Fibroblast of skin of scalp (primary cell): ENCODE measurements at regions not wholly inside any gene's neighbourhood (a gene's known extent, or its start where the extent isn't known, plus 50 kb on each side); places are given as distances from the start of the nearest gene placed in this dataset.
A peak's percentile ranks its signal among the peaks of the same experiment; 100 is the strongest.

ENCODE experiments used
- DNase-seq: peaks from one replicate; pipeline ENCODE4 v3.0.0-alpha.2; 2013

DNA sequence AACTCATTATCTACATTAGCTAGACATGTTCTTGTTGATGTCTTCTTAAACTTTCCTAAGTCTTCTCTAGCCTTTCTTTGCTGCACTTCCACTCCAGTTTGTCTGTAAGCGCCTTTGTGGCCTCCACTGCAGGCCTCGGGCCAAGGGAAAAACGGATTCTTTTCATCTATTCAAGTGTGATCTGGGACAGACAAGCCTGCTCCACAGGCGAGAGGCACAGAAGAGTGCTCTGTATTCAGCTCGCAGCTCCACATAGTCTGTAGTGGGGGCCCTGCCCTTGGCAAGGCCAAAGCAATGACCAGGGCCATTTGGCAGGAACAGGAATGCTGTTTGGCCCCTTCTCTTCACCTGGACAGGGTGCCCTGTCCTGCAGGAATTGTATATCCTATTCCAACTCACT is 84.1 kb upstream of the BARX2 start:
- DNase-seq = no peak

DNA sequence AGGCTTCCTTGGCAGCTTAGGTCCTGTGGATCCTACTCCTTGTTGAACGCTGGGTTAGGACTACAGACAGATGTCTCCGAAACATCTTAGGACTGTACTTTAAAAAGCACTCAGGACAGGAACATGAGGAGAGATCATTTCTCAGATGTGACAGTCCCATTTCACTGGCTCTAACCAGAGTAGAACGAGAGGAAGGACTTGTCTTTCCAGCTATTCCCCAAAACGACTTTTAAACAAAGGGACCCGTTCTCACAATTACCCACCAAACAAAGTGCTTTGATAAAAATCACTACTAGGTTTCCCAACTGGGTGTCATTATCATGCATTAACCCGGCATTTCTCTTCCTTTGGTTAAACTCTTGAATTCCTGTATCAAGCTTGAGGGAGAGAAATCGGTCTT is 84.7 kb upstream of the BARX2 start:
- no peak for DNase-seq

DNA sequence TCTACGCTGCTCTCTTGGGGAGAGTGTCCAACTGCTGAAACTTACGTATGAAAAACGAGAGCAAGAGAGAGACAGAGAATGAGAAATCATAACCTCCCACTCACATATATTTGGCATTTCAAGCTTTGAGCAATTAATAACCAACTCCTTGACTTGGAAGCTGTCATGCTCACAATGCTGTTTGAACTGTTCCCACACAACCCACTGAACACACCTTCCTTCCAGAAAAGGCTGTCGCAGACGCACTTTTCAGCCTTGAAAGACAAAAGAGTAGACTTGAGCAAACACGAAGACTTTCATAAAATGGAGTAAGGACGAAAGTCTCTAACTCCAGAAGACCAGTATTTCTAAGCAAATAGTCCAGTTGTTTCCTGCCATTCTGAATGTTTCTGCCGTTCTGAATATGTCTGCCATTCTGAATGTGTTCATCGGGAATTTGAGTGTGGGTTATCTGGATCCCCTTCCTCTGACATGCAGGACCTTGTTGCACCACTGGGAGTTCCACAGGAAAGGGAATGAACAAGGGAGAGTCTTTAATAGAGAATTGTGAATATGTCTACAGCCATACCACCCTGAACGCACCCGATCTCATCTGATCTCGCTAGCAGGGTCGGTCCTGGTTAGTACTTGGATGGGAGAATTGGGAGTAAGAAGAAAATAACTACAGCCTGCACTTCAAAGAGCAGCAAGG is 86.2 kb upstream of the BARX2 start:
- DNase-seq = no peak

DNA sequence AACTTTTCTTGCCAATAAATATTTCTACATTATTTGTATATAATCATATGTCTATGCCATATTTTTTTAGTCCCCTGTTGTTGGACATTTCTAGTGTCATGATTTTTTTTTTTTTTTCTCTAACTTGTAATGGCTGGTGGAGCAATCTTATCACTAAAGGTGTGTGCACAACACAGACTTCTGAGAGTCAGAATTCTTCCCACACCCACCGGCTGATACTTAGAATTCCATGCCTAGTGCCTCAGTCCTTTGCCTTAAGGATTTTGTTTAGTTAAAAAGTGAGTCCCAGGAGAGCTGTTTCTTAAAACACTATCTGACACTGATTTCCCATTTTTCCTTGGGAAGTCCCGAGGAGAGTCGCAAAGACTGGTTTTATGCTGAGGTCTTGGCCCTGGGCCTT is 87.7 kb upstream of the BARX2 start:
- no peak for DNase-seq

- no peak for DNase-seq
Observed at GRCh38 chr11:129286813-129287212, 88.8 kb upstream of the BARX2 start.

DNA sequence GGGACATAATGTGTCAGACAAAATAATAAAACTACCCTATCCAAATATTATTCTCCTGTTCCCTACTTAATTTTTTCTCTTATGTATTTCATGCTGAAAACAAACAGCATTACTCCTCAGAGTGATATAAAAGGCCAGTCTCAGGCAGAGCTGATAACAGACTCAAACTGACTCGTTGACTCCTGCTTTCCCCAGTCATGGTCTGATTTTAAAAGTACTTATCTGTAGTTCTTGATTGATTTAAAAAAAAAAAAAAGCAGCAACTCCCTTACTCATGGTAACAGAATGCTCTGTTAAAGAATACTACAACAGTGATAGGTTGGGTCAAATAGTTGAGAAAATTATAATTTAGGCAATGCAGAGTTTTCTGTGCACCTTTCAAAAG is 90.3 kb upstream of the BARX2 start:
- no peak for DNase-seq

DNA sequence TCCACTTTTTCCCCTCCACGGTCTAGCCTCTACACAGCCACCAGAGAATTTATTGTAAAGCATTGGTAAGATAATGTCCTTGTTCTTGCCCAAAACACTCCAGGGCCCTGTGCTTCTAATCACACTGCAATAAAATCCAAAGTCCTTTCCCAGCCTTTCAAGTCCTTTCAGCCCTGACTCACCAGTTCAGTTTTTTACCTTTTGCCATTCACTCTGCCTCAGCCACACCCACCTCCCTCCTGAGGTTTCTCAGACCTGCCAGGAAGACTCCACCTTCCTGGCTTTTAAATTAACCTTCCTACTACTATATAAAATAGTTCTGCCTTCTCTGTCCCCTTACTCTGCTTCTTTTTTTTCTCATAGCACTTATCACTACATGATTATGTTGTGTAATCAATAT is 91.0 kb upstream of the ARHGAP32 start:
- DNase-seq = no peak

DNA sequence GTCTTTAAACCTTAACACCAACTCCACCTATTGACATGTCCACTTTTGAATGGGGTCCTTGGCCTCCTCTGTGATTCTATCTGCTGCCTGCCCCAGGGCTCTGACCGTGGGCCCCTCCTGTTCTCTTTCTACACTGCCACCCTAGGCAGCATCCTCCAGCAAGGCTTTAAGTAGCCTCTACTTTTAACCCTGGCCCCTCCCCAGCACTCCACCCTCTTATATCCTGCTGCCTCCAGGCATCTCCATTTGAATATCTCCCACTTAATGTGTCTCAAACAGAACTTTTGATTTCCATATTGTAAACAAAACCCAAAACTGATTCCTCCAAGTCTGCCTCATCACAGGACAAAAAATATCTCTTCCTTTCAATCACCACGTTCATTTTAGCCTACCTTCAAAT is 90.5 kb upstream of the ARHGAP32 start:
- no peak for DNase-seq

DNA sequence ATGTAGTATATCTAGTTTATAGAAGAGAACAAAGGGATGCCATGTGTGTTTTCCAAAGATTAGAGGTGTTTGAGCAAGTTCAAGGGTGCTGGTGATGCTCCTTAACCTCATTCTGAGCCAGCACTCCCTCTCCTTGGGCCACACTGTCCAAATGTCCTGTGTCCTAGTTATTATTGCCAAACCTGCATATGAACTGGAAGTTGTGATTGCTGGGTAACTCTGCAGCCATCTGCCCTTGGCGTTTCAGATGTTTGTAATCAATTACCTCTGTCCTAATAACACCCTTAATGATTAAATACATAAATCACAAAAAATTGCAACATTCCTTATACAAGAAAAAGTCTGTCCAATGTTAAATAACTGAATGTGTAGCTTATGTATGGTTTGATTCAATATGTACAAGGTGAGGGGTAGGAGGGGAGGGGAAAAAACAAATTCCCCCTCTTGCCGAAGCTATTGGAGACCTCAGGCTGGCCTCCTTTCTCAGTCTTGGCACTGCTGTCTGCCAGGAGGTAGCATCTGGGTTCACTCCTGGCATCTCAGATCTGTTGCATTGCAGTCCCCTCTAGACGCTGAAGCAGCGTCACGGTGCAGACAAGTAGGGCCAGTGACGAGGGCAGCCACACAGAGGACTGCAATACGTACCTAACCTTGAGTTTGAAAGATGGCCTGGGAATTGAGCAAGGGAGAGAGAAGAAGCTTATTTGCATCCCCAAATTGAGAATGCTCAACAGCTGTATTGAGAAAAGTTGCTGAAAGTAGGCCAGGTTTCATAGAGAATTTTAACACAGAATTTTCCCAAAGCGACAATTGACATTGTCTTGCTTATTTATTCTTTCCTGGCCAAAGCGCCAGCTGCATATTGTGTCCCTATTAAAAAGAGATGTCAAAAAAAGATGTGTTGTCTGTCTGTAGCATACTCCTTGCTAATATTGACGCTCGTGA is 89.6 kb upstream of the ARHGAP32 start:
- no peak for DNase-seq

DNA sequence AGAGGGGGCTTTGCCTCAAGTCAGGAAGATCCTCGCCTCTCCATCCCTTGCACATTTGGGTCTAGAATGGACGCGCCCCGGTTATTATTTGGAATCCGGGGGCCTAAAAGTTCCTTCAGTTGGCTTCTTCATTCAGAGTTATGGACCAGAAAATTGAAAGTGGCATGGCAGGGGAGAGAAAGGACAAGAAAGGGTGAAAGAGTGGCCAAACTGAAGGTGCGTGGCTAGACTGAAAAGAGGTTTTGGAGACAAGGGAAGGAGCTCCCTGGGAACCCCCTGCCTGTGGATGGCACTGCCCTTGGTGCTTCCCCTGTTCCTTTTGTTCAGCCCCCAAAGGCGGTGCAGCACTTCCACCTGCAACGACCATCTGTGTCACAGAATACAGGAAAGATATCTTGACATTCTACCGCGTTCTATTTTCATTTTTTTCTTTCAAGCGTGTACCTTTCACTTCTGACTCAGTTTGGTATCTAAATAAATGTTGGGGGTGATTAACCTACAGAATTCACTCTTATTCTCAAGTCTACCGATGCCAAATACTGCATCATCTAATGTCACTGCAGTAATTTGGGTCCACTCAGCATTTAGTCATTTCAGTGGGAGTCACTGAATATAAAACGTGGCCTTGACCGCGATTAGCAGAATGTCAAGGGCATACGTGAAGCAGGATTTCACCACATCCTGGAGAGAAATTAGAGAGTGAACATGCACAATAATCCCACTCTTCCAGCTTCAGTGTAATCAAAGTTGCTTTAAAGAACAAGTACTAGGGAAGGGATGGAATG is 88.1 kb upstream of the ARHGAP32 start:
- no peak for DNase-seq

DNA sequence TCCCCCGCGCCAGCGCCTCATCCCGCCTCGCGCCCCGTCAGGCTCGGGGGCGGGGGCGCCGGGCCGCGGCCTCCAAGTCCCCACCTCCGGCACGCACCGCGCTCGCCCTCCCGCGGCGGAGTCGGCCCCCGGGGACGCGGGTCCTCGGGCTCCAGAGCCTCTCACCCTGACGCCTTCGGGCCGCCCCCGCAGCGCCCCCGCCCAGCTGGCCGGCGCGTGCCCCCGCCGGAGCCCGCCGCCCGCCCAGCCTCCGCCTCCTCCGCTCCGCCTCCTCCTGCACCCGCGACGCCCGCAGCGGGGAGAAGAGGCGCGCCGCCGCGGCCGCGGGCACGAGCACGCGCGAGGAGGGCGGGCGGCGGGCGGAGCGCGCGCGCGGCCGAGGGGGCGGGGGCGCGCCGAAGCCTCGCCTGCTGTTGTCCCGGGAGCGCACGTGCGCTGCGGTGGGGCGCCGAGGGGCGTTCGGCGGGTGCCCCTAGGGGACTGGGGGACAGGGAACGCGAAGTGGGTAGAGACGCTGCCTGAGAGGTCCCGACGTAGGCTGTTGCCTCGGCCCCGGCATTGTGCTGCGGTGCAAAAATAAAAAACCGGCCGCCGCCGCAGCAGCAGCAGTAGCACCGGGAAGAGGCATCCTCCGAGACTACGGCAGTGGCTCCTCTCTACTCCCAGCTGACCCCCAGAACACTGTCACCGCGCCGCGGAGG is 87.4 kb upstream of the ARHGAP32 start:
- DNase-seq = peak; percentile 87

DNA sequence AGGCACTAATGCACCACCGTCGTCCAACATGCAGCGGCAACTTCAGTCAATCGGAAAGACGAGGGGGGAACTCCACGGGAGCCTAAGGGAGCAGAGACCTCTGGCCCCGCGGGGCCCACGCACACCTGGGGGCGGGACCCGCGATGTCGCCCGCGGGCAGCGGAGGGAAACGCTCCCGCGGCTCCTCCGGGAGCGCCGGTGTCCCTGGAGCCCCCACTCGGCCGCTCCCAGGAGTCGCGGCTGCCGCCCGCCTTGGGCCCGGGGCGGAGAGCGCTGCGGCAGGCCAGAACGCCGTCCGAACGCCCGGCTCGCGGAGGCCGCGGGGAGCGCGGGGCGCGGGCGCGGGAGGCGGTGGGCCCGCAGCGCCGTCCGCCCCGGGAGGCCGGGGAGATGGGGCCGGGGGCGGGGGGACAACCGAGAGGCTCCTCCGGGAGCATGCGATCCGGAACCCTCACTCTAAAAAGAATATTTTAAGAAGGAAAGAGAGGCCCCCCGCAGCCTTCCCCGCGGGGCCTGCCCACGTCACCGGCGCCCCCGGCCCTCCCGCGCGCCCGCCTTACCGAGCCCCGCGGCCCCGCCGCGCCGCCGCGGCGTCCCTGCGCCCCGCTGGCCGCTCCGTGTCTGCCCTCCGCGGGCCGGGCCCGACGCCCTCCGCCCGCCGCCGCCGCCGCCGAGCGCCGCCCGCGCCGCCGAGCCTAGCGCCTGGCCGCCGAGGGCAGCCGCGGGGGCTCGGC is 86.6 kb upstream of the ARHGAP32 start:
- DNase-seq = peak; percentile 29

DNA sequence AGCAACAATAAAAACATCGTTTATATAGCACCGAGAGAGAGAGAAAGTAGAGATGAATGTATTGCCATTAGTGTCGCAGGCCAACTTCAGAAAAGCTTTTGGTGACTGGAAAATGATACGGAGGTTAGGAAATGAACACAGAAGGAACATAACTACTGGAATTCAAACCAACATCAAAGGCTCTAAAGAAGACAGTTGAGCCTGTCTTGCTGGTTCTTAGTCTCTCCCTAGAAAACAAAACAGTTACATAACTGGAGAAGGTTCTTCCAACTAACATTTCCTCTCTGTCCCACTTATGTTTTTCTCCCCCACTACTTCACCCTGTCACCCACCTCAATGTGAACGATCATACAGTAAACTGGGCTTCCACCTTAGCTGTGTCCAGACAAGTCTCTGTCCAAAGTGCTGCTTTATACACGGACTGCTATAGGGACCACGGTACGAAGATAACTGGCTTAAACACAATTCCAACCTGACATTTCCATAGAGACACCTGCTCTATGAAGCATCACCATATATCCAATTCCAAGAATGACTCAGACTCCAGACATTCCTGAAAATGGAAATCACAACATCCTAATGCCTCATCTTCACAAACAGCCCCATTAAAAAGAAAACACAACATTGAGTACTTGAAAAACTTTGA is 85.2 kb upstream of the ARHGAP32 start:
- no peak for DNase-seq

DNA sequence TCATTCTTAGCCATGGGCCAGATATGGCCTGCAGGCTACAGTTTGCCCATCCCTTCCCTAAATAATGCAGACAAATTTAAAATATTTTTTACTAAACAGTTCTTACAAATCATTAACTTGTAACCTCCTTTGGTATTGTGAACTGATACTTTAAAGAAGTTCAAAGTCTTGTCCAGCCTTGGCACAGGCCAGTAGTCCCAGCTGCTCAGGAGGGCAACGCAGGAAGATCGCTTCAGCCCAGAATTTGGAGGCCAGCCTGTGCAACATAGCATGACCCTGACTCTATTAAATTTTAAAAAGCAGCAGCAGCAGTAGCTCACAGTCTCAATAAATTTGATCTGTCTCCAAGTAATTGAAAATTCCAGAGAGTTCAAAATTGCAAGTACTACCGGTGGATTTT is 83.7 kb upstream of the ARHGAP32 start:
- no peak for DNase-seq

DNA sequence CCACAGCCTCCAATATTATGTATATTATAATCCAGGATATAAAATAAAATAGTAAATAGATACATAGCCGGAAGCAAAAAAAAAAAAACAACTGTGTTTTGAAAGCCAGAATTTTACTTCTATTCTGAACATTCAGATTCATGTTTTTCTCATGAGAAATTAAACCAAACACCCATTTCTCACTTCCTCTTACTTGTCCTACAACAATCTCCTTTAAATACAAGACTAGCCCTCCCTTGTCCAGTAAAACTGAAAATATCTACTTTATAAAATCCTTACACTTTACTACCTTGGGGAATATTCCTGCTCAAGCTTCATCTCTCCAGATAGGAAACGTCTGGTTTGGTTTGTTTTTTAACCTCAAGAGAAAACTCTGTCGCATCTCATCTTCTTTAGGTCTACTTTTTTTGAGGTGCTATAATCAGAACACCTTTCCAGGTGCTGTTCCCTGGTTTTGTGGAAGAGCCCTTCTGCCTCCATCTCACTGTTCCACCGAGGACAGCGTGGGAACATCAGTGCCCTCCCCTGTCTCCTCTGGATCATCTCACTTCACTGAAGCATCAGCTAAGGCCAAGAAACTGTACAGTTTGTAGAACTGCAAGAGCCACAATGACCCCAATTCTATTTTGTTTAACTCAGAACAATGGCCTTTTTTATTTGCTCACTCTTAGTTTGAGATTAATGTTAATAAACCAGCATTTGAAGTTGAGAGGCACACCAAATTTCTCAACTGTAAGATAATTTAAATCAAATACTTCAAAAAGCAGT is 82.0 kb upstream of the ARHGAP32 start:
- DNase-seq = no peak

- DNase-seq = no peak
Observed at GRCh38 chr11:129273322-129273721, 81.2 kb upstream of the ARHGAP32 start.

DNA sequence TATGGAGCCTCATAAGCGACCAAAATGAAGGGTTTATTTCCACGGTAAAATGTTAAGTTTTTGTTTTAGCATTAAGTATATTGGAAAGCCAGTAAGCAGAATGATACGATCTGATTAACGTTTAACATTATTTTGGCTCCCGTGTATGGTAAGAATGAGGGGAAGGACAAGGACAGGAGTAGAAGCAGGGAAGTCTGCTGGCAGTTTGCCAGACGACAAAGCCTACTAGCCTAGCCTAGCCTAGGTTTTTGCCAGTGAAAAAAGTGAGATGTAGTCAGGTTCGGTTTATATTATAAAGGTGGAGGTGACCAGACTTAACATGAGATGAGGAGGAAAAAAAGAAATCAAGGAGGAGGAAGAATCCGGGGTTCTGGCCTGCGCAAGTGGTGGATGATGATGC is 78.9 kb upstream of the ARHGAP32 start:
- no peak for DNase-seq

DNA sequence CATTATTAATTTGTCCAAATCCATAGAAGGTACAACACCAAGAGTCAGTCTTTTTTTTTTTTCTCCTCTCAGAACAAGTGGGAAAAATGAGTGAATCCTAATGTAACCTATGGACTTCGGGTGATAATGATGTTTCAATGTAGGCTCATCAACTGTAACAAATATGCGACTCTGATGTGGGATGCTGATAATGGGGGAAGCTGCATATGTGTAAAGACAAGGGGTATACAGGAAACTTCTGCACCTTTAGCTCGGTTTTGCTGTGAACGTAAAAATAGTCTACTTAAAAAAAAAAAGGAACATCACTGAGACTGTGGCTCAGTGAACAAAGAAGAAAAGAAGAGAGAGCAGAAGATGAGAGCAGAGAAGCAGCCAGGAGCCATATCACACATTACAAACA is 78.3 kb upstream of the ARHGAP32 start:
- no peak for DNase-seq

DNA sequence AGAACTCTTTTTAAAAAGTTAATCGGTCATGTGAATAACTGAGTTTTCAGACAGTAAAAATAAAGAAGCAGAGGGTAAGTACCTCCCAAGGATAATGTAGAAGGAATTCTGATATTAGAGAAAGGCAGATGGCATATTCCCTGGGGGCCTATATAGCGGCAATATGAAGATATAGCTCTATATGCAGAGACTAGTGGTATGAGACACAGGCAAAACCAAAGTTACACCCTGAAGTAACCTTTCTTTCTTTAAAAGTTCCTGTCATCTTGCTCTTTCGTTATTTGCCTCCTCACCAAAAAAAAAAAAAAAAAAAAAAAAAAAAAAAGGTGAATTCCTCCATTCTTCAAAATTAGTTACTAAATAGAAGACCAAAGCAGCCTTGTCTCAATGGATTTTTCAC is 76.2 kb upstream of the ARHGAP32 start:
- DNase-seq = no peak

DNA sequence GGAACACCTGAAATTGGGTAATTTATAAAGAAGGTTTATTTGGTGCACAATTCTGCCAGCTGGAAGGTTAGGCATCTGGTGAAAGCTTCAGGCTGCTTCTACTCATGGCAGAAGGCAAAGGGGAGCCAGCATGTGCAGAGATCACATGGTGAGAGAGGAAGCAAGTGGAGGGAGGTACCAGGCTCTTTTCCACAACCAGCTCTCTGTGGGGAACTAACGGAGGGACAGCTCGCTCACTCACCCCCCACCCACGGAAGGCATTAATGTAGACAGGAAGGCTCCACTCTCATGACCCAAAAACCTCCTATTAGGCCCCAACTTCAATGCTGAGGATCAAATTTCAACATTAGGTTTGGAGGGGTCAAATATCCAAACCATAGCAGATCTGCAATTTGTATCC is 75.6 kb upstream of the ARHGAP32 start:
- DNase-seq = no peak

DNA sequence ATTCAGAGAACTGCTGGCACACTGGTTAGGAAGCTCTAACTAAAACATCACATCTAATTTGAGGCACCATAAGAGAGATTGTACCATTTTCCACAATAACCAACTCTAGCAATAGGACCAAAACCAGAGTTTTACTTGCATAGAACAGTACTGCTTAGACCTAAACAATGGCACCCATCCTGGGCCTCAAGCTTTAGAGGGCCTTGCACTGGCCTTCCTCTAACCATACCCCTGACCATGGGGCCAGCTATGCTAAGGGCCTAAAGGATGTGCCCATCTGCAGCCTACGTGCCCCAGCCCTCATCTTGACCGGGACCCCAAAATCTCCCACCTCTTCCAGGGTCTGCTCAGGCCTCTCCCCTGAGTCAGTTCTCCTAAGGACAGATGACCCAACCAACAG is 74.4 kb upstream of the ARHGAP32 start:
- no peak for DNase-seq
